Activated T-cell treated with anti-CD3 and anti-CD28 coated beads, Interleukin-2, amount 50 U/mL, for 1 hour (primary cell): ENCODE measurements at regions not wholly inside any gene's neighbourhood (a gene's known extent, or its start where the extent isn't known, plus 50 kb on each side); places are given as distances from the start of the nearest gene placed in this dataset.
"Not testable (repeated sequence)": the region's sequence is repeated elsewhere in the genome, so short reads cannot be mapped to it uniquely, and the experiment has no call there.

Experiments
- DNase-seq: peaks from one replicate; pipeline ENCODE4 v3.0.0-alpha.2; 2020

- DNase-seq, result no peak
These were observed 64.0 kb upstream of the HAND1 start for GRCh38 chr5:154542000-154542399.

DNA sequence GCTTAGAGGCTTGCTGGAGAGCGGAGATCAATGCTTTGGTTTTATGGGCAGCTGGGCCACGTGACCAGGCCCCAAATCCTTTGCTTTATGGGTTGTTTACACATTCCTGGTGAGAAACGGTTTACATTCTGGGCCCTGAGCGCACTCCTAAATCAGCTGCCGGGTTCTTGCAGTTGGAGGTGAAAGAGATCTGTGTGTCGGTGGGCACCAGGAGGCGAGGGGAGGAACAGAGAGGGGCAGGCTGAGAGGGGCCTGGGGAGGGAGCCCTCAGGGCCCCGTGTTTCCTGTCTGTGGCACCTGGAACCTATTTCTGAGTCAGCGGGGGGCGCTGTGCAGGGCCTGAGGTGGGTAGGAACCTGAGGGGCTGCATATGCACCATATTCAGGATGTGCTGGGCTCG, 63.5 kb upstream of the HAND1 start:
- DNase-seq, result no peak

DNA sequence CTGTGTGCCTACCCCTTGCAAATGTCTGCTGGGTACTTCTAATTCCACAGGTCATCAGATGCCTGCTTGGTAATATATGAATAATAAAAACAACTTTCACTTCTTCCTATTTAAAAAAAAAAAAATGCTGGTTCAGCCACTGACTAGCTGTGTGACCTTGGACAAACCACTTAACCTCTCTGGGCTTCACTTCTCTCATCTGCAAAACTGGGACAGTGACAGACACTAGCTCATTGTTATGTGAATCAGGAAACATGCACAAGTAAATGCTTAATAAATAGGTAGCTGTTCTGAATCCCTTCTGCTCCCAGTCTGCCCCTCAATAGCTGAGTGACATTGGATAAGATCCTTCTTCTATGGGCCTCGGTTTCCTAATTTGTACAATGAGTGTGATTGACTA, 62.6 kb upstream of the HAND1 start:
- DNase-seq, result no peak

GRCh38 chr5:154538492-154538891, 60.5 kb upstream of the HAND1 start:
- DNase-seq, result no peak

DNA sequence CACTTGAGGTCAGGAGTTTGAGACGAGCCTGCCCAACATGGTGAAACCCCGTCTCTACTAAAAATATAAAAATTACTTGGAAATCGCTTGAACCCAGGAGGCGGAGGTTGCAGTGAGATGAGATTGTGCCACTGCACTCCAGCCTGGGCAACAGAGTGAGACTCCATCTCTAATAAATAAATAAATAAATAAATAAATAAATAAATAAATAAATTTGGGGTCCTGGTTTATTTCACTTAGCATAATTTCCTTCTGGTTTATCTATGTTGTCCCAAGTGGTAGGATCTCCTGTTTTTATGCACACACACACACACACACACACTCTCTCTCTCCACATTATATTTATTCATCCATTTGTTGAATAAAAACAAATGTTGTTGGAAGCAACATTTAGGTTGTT, 58.4 kb upstream of the HAND1 start:
- not testable (repeated sequence) for DNase-seq

DNA sequence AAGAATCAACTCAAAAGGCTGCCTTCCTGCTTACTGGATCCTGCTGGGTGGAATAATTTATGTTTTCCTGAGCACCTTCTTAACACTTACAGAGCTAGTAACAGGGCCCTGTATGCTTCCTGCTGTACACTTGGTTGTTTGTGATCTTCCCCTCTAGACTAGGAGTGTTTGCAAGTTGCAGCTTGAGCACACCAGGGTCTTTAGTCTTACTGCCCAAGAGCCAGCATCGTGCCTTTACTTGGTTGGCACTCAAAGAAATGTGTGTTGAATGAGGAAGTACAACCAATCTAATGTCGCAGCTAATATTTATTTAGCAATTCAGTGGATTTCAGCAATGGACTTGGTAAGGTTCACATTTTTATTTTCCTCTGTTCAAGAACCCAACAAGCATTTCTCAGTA, 57.5 kb upstream of the HAND1 start:
- DNase-seq, result no peak

- DNase-seq, result no peak
These were observed 56.5 kb upstream of the HAND1 start for GRCh38 chr5:154534457-154535050.

- DNase-seq, result no peak
These were observed 51.3 kb upstream of the HAND1 start for GRCh38 chr5:154529282-154529681.

- DNase-seq, result no peak
These were observed 50.1 kb upstream of the HAND1 start for GRCh38 chr5:154528005-154528594.
